ENCODE measurements at regions not wholly inside any gene's neighbourhood (a gene's known extent, or its start where the extent isn't known, plus 50 kb on each side); places are given as distances from the start of the nearest gene placed in this dataset.
"Not testable (repeated sequence)": the region's sequence is repeated elsewhere in the genome, so short reads cannot be mapped to it uniquely, and the experiment has no call there.

DNA sequence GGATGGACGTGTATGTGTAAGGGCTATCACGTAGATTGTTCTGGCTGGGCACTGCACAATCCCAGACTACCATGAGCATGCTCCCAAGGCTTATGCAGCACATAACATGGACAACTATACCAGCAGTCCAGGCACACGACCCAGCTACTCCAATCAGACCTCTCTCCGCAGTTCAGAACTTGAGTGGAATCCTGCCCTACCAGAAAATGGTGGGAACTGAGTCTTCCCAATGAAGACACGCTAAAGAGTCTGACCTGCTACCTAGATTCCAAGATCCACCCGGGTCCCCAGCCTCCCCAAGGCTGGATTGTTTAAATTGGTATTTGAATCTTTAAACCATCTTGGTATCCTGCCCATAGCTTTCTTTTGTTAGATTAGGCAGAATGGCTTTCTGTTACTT, 251.3 kb upstream of the KAZN start:
- H3K4me3 ChIP-seq (replicated peaks; ENCODE audit: low read depth, low read length), result no peak overlapping the region
- no peak for DNase-seq (ENCODE audit: low read depth)
- TF ChIP-seq, protein P1, sequence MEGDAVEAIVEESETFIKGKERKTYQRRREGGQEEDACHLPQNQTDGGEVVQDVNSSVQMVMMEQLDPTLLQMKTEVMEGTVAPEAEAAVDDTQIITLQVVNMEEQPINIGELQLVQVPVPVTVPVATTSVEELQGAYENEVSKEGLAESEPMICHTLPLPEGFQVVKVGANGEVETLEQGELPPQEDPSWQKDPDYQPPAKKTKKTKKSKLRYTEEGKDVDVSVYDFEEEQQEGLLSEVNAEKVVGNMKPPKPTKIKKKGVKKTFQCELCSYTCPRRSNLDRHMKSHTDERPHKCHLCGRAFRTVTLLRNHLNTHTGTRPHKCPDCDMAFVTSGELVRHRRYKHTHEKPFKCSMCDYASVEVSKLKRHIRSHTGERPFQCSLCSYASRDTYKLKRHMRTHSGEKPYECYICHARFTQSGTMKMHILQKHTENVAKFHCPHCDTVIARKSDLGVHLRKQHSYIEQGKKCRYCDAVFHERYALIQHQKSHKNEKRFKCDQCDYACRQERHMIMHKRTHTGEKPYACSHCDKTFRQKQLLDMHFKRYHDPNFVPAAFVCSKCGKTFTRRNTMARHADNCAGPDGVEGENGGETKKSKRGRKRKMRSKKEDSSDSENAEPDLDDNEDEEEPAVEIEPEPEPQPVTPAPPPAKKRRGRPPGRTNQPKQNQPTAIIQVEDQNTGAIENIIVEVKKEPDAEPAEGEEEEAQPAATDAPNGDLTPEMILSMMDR (IDR thresholded peaks at IDR 0.05; ENCODE audit: low read length, missing control alignments), result no peak

GRCh38 chr1:14347776-14348175, 250.7 kb upstream of the KAZN start:
- TF ChIP-seq, protein P1 (IDR thresholded peaks at IDR 0.05; ENCODE audit: low read length, missing control alignments), result no peak
- no peak for DNase-seq (ENCODE audit: low read depth)
- H3K4me3 ChIP-seq (replicated peaks; ENCODE audit: low read depth, low read length), result no peak overlapping the region

GRCh38 chr1:14350197-14350596, 248.3 kb upstream of the KAZN start:
- TF ChIP-seq, protein P1 (IDR thresholded peaks at IDR 0.05; ENCODE audit: low read length, missing control alignments), result no peak
- no peak for DNase-seq (ENCODE audit: low read depth)
- H3K4me3 ChIP-seq (replicated peaks; ENCODE audit: low read depth, low read length), result no peak overlapping the region

DNA sequence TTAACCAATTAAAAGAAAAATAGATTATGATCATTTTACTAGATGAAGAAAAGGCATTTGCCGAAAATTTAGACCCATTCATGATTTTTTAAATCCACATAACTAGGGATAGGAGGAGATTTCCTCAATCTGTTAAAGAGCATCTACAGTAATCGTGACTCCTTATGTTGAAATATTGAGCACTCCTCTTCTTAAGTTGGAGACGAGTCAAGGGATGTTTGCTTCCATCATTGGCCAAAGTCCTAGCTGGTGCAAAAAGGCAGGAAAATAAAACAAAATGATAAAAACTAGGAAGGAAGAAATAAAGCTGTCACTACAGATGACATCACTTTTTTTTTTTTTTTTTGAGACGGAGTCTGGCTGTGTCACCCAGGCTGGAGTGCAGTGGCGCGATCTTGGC, 245.6 kb upstream of the KAZN start:
- no peak overlapping the region for H3K4me3 ChIP-seq (replicated peaks; ENCODE audit: low read depth, low read length)
- no peak for DNase-seq (ENCODE audit: low read depth)
- TF ChIP-seq, protein P1 (IDR thresholded peaks at IDR 0.05; ENCODE audit: low read length, missing control alignments), result no peak

GRCh38 chr1:14361005-14361404, 237.5 kb upstream of the KAZN start:
- not testable (repeated sequence) for H3K4me3 ChIP-seq (replicated peaks; ENCODE audit: low read depth, low read length); DNase-seq (ENCODE audit: low read depth)

GRCh38 chr1:14362331-14362730, 236.2 kb upstream of the KAZN start:
- TF ChIP-seq, protein P1 (IDR thresholded peaks at IDR 0.05; ENCODE audit: low read length, missing control alignments), result no peak
- no peak overlapping the region for H3K4me3 ChIP-seq (replicated peaks; ENCODE audit: low read depth, low read length)
- no peak for DNase-seq (ENCODE audit: low read depth)

GRCh38 chr1:14363036-14363590, 235.4 kb upstream of the KAZN start:
- no peak for DNase-seq (ENCODE audit: low read depth)
- TF ChIP-seq, protein P1 (IDR thresholded peaks at IDR 0.05; ENCODE audit: low read length, missing control alignments), result no peak

More at GRCh38 chr1:14363036-14363590, 235.4 kb upstream of the KAZN start:
- no peak overlapping the region for H3K4me3 ChIP-seq (replicated peaks; ENCODE audit: low read depth, low read length)
